ENCODE measurements at regions not wholly inside any gene's neighbourhood (a gene's known extent, or its start where the extent isn't known, plus 50 kb on each side); places are given as distances from the start of the nearest gene placed in this dataset.

- no peaks in the 10 kb centered on the region for H3K9me2 ChIP-seq (replicated peaks; ENCODE audit: low read length)
- no peak overlapping the region for H2AFZ ChIP-seq (ENCODE audit: low read length)
- no peak for ATAC-seq
- no peak for DNase-seq
- H3K79me2 ChIP-seq (ENCODE audit: low read length), result no peaks in the 10 kb centered on the region
- intact Hi-C loops (cut with micrococcal nuclease), result no loop called here
- CTCF ChIA-PET, result no interaction called here
- H3K9me3 ChIP-seq (ENCODE audit: low read length), result no peaks in the 10 kb centered on the region
- TF ChIP-seq EZH2phosphoT487 (IDR thresholded peaks at IDR 0.05; ENCODE audit: borderline replicate concordance, low read length) (no peak), EZH2 (IDR thresholded peaks at IDR 0.05; ENCODE audit: low read length, unreplicated experiment) (no peak), CTCF (conservative IDR thresholded peaks at IDR 0.05; ENCODE audit: low read depth, low read length) (no peak)
- H3K27ac ChIP-seq (ENCODE audit: low read length), result no peak overlapping the region
- no peaks in the 10 kb centered on the region for H3F3A ChIP-seq (ENCODE audit: low read length, unreplicated experiment)
- no peaks in the 10 kb centered on the region for H3K36me3 ChIP-seq (ENCODE audit: low read depth, low read length)
- POLR2A ChIA-PET (ENCODE audit: unreplicated experiment), result no interaction called here
- no peaks in the 10 kb centered on the region for H3K4me1 ChIP-seq (ENCODE audit: insufficient read depth, low read length)
- H3K4me3 ChIP-seq (ENCODE audit: low read length), result no peak overlapping the region
- no peaks in the 10 kb centered on the region for H3K27me3 ChIP-seq (ENCODE audit: low read length)
- no peak overlapping the region for H3K9ac ChIP-seq (ENCODE audit: low read length)
- no peaks in the 10 kb centered on the region for H4K20me1 ChIP-seq (ENCODE audit: low read length)
- no peak overlapping the region for H3K4me2 ChIP-seq (ENCODE audit: low read length)
- no TSS peak for BruUV-seq (replicated peaks)
Observed at GRCh38 chr2:56473524-56473923, 289.7 kb downstream of the CCDC85A start.

GRCh38 chr2:56474412-56475158 lies 290.8 kb downstream of the CCDC85A start:
- Histone ChIP-seq H3F3A (ENCODE audit: low read length, unreplicated experiment) (no peaks in the 10 kb centered on the region), H2AFZ (ENCODE audit: low read length) (no peak overlapping the region), H3K9ac (ENCODE audit: low read length) (no peak overlapping the region), H3K4me3 (ENCODE audit: low read length) (no peak overlapping the region), H3K9me2 (replicated peaks; ENCODE audit: low read length) (no peaks in the 10 kb centered on the region), H3K27me3 (ENCODE audit: low read length) (no peaks in the 10 kb centered on the region), H3K27ac (ENCODE audit: low read length) (no peak overlapping the region), H3K4me1 (ENCODE audit: insufficient read depth, low read length) (no peaks in the 10 kb centered on the region), H3K4me2 (ENCODE audit: low read length) (no peak overlapping the region), H3K9me3 (ENCODE audit: low read length) (no peaks in the 10 kb centered on the region), H4K20me1 (ENCODE audit: low read length) (no peaks in the 10 kb centered on the region), H3K36me3 (ENCODE audit: low read depth, low read length) (no peaks in the 10 kb centered on the region), H3K79me2 (ENCODE audit: low read length) (no peaks in the 10 kb centered on the region)
- ATAC-seq (no peak), DNase-seq (no peak)
- CTCF ChIA-PET, result no interaction called here
- TF ChIP-seq EZH2phosphoT487 (IDR thresholded peaks at IDR 0.05; ENCODE audit: borderline replicate concordance, low read length), result no peak
- TF ChIP-seq EZH2 (IDR thresholded peaks at IDR 0.05; ENCODE audit: low read length, unreplicated experiment), result no peak
- TF ChIP-seq CTCF (conservative IDR thresholded peaks at IDR 0.05; ENCODE audit: low read depth, low read length), result no peak
- no TSS peak for BruUV-seq (replicated peaks)
- intact Hi-C loops (cut with micrococcal nuclease), result no loop called here
- POLR2A ChIA-PET (ENCODE audit: unreplicated experiment), result interaction anchor here (0.5 kb wide), 1 partner anchor 825 kb away, joined by 5 read pairs; no protein-coding TSS in a partner anchor

- Histone ChIP-seq H3K4me3 (ENCODE audit: low read length) (no peak overlapping the region), H3K79me2 (ENCODE audit: low read length) (no peaks in the 10 kb centered on the region), H3K9me2 (replicated peaks; ENCODE audit: low read length) (no peaks in the 10 kb centered on the region), H3K9ac (ENCODE audit: low read length) (no peak overlapping the region), H3K27ac (ENCODE audit: low read length) (no peak overlapping the region), H4K20me1 (ENCODE audit: low read length) (no peaks in the 10 kb centered on the region), H2AFZ (ENCODE audit: low read length) (no peak overlapping the region), H3K4me2 (ENCODE audit: low read length) (no peak overlapping the region), H3K9me3 (ENCODE audit: low read length) (no peaks in the 10 kb centered on the region), H3F3A (ENCODE audit: low read length, unreplicated experiment) (no peaks in the 10 kb centered on the region), H3K4me1 (ENCODE audit: insufficient read depth, low read length) (no peaks in the 10 kb centered on the region), H3K27me3 (ENCODE audit: low read length) (no peaks in the 10 kb centered on the region), H3K36me3 (ENCODE audit: low read depth, low read length) (no peaks in the 10 kb centered on the region)
- ATAC-seq, result no peak
- POLR2A ChIA-PET (ENCODE audit: unreplicated experiment), result interaction anchor here (0.5 kb wide), 1 partner anchor 826 kb away, joined by 5 read pairs; no protein-coding TSS in a partner anchor
- CTCF ChIA-PET, result no interaction called here
- no TSS peak for BruUV-seq (replicated peaks)
- intact Hi-C loops (cut with micrococcal nuclease), result no loop called here
- DNase-seq, result no peak
- TF ChIP-seq CTCF (conservative IDR thresholded peaks at IDR 0.05; ENCODE audit: low read depth, low read length), result no peak
- TF ChIP-seq EZH2phosphoT487 (IDR thresholded peaks at IDR 0.05; ENCODE audit: borderline replicate concordance, low read length), result no peak
- TF ChIP-seq EZH2 (IDR thresholded peaks at IDR 0.05; ENCODE audit: low read length, unreplicated experiment), result no peak
Observed at GRCh38 chr2:56475191-56475590, 291.4 kb downstream of the CCDC85A start.
